ENCODE measurements at regions not wholly inside any gene's neighbourhood (a gene's known extent, or its start where the extent isn't known, plus 50 kb on each side); places are given as distances from the start of the nearest gene placed in this dataset.

DNA sequence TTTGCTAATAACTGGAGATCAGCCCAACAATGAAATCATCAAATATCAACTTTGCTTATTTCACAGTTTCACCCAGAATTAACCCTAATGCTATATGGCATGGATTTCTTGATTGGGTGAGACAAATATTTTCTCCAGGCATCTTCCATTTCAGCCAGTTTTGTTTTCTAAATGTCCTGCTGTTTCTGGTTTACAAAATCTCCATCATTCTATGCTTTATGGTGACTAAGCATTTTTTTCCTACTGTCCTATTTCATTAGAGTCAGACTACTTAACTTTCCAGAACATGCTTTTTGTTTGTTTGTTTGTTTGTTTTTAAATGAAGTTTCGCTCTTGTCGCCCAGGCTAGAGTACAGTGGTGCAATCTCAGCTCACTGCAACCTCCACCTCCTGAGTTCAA lies 59.5 kb upstream of the EXOC2 start:
- TF ChIP-seq, protein P1, sequence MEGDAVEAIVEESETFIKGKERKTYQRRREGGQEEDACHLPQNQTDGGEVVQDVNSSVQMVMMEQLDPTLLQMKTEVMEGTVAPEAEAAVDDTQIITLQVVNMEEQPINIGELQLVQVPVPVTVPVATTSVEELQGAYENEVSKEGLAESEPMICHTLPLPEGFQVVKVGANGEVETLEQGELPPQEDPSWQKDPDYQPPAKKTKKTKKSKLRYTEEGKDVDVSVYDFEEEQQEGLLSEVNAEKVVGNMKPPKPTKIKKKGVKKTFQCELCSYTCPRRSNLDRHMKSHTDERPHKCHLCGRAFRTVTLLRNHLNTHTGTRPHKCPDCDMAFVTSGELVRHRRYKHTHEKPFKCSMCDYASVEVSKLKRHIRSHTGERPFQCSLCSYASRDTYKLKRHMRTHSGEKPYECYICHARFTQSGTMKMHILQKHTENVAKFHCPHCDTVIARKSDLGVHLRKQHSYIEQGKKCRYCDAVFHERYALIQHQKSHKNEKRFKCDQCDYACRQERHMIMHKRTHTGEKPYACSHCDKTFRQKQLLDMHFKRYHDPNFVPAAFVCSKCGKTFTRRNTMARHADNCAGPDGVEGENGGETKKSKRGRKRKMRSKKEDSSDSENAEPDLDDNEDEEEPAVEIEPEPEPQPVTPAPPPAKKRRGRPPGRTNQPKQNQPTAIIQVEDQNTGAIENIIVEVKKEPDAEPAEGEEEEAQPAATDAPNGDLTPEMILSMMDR (conservative IDR thresholded peaks at IDR 0.05 in 1 of 2, IDR thresholded peaks at IDR 0.05 in 1 of 2; ENCODE audit: extremely low read depth in 1 of 2, insufficient read depth in 1 of 2, low read depth in 1 of 2, low read length in 2 of 2), result no peak
- TF ChIP-seq EZH2 (IDR thresholded peaks at IDR 0.05; ENCODE audit: borderline replicate concordance, low read length), result no peak

Measured in mammary epithelial cell (primary cell).